OCI-LY1 (cell line): ENCODE measurements at regions not wholly inside any gene's neighbourhood (a gene's known extent, or its start where the extent isn't known, plus 50 kb on each side); places are given as distances from the start of the nearest gene placed in this dataset.

Experiments
- H2AFZ ChIP-seq: fragments of 200-600 bp; sonication (generic), shearing (Covaris generic); 2 replicates; pipeline ENCODE4 v1.6.0; 2014; ENCODE audit warnings: antibody characterized with exemption, mild to moderate bottlenecking, low read length
- H3F3A ChIP-seq: fragments of 200-600 bp; sonication (generic), shearing (Covaris generic); 2 replicates; pipeline ENCODE4 v1.6.0; 2014; ENCODE audit warnings: mild to moderate bottlenecking, antibody characterized with exemption, low read length, moderate library complexity; ENCODE audit not compliant: insufficient read depth
- H3K27ac ChIP-seq: fragments of 200-600 bp; sonication (generic); 2 replicates; pipeline ENCODE4 v1.5.1; 2014; ENCODE audit warnings: low read length, mixed run types, mild to moderate bottlenecking, low read depth; ENCODE audit not compliant: poor library complexity, severe bottlenecking
- H3K27me3 ChIP-seq: fragments of 200-600 bp; sonication (generic); 2 replicates; pipeline ENCODE4 v1.6.0; 2014; ENCODE audit warnings: antibody characterized with exemption, mild to moderate bottlenecking, low read length, moderate library complexity; ENCODE audit not compliant: insufficient read depth
- H3K36me3 ChIP-seq: fragments of 200-600 bp; sonication (generic); 2 replicates; pipeline ENCODE4 v1.6.1; 2014; ENCODE audit warnings: mild to moderate bottlenecking, antibody characterized with exemption, low read length, moderate library complexity, mixed read lengths; ENCODE audit not compliant: insufficient read depth
- H3K4me1 ChIP-seq: fragments of 200-600 bp; sonication (generic); 2 replicates; pipeline ENCODE4 v1.5.1; 2014; ENCODE audit warnings: mild to moderate bottlenecking, low read length, moderate library complexity; ENCODE audit not compliant: insufficient read depth, severe bottlenecking
- H3K4me2 ChIP-seq: fragments of 200-600 bp; sonication (generic), shearing (Covaris generic); 2 replicates; pipeline ENCODE4 v1.6.1; 2014; ENCODE audit warnings: low read length
- H3K4me3 ChIP-seq: fragments of 200-600 bp; sonication (generic); 2 replicates; pipeline ENCODE4 v1.5.1; 2014; ENCODE audit warnings: low read length, low read depth, mild to moderate bottlenecking, mixed read lengths; ENCODE audit not compliant: poor library complexity, severe bottlenecking
- H3K79me2 ChIP-seq: fragments of 200-600 bp; shearing (Covaris generic); 2 replicates; pipeline ENCODE4 v1.6.1; 2016; ENCODE audit warnings: mixed run types, low read length, mixed read lengths; ENCODE audit not compliant: insufficient read depth
- H3K9ac ChIP-seq: fragments of 200-600 bp; sonication (generic), shearing (Covaris generic); 2 replicates; pipeline ENCODE4 v1.6.1; 2014; ENCODE audit warnings: mild to moderate bottlenecking, low read length, mixed read lengths
- H3K9me2 ChIP-seq: fragments of 200-600 bp; sonication (generic), shearing (Covaris generic); 2 replicates; pipeline ENCODE4 v1.6.1; 2014; ENCODE audit warnings: low read depth, mild to moderate bottlenecking, low read length, mixed read lengths
- H3K9me3 ChIP-seq: fragments of 200-600 bp; shearing (Covaris generic); 2 replicates; pipeline ENCODE4 v1.6.1; 2014; ENCODE audit warnings: low read length, mixed read lengths
- H4K20me1 ChIP-seq: fragments of 200-600 bp; sonication (generic), shearing (Covaris generic); 2 replicates; pipeline ENCODE4 v1.6.0; 2016; ENCODE audit warnings: mild to moderate bottlenecking, low read length; ENCODE audit not compliant: insufficient read depth
- EZH2 ChIP-seq: fragments of 200-600 bp; sonication (generic), shearing (Covaris generic); IDR thresholded peaks from 2 replicates; pipeline ENCODE4 v1.8.0; 2017; ENCODE audit warnings: borderline replicate concordance, mixed run types, mild to moderate bottlenecking, antibody characterized with exemption, low read length, moderate library complexity, mixed read lengths
- TF ChIP-seq, protein P1 (sequence below): fragments of 200-600 bp; sonication (generic), shearing (Covaris generic); IDR thresholded peaks from 2 replicates; pipeline ENCODE4 v1.5.1; 2017; ENCODE audit warnings: mild to moderate bottlenecking, antibody characterized with exemption, low read length, moderate library complexity, mixed read lengths

DNA sequence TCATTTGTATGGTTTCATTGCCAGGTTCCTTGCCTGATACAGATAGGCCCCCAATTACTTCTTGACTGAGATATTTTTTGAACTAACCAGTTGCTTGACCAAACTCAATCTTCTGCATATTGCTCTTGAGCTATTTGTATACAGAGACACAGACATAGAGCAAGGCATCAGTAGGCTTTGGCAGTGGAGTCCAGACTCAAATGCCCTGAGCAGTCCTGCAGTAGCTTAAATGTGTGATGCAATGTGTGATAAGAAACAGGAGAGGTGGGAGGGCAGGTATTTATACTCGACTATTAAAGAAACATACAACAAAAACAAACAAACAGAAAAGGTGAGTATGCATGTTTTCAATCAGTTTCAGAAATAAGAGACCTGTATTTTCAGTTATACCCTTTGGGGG, 197.9 kb upstream of the DAB1 start:
- Histone ChIP-seq H3K27ac (no peak overlapping the region), H3K27me3 (no peaks in the 10 kb centered on the region), H3F3A (no peaks in the 10 kb centered on the region), H3K9me3 (no peaks in the 10 kb centered on the region), H3K4me2 (no peak overlapping the region), H3K4me1 (no peaks in the 10 kb centered on the region), H3K9ac (no peak overlapping the region), H3K9me2 (no peaks in the 10 kb centered on the region), H3K36me3 (no peaks in the 10 kb centered on the region), H2AFZ (no peak overlapping the region), H3K79me2 (no peaks in the 10 kb centered on the region), H4K20me1 (no peaks in the 10 kb centered on the region), H3K4me3 (no peak overlapping the region)
- no peak for TF ChIP-seq EZH2
- TF ChIP-seq, protein P1, sequence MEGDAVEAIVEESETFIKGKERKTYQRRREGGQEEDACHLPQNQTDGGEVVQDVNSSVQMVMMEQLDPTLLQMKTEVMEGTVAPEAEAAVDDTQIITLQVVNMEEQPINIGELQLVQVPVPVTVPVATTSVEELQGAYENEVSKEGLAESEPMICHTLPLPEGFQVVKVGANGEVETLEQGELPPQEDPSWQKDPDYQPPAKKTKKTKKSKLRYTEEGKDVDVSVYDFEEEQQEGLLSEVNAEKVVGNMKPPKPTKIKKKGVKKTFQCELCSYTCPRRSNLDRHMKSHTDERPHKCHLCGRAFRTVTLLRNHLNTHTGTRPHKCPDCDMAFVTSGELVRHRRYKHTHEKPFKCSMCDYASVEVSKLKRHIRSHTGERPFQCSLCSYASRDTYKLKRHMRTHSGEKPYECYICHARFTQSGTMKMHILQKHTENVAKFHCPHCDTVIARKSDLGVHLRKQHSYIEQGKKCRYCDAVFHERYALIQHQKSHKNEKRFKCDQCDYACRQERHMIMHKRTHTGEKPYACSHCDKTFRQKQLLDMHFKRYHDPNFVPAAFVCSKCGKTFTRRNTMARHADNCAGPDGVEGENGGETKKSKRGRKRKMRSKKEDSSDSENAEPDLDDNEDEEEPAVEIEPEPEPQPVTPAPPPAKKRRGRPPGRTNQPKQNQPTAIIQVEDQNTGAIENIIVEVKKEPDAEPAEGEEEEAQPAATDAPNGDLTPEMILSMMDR: no peak

DNA sequence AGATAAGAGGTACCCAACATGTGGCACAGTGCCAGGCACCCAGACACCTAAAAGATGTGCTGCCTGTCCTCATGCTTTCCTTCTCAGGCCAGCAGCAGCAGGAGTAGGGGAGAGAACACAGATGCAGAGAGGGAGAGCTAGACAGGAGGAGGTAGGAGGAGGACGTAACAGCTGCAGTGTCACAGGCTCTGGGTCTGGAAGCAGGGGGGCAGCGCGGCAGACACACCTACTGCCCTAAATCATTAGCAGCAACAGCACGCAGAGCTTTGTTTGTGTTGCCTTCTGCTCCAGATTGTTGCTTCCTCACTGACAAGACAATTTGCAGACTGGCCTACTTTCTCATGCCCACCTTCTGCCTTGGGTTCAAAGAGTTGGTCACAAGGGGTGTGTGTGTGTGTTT, 196.7 kb upstream of the DAB1 start:
- no peak for TF ChIP-seq EZH2
- TF ChIP-seq, protein P1: no peak

DNA sequence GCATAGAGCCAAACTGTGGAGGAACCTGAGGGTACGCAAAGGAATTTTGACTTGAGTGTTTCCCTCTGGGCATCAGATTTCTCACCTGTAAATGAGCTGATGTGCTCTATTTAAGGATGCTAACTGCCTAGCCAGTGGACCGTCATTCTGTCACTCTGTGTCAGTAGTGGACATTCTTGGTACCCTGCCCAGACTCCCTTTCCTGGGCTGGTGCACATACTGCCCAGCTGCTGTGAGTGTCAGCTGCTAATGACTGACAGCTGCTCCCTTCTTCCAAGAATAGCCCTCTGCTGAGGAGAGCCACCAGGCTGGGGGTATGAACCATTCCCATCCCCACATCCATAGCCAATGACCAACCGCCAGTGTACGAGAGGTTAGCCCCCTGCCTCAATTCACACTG, 193.1 kb upstream of the DAB1 start:
- Histone ChIP-seq H3K36me3 (no peaks in the 10 kb centered on the region), H3K9ac (no peak overlapping the region)

More for the DNA sequence above, 196.7 kb upstream of the DAB1 start:
- Histone ChIP-seq H3F3A (no peaks in the 10 kb centered on the region), H3K4me2 (no peak overlapping the region), H3K27me3 (no peaks in the 10 kb centered on the region), H3K9me3 (no peaks in the 10 kb centered on the region), H4K20me1 (no peaks in the 10 kb centered on the region), H3K4me1 (no peaks in the 10 kb centered on the region), H3K27ac (no peak overlapping the region), H3K79me2 (no peaks in the 10 kb centered on the region), H3K36me3 (no peaks in the 10 kb centered on the region), H3K4me3 (no peak overlapping the region), H3K9ac (no peak overlapping the region), H2AFZ (no peak overlapping the region), H3K9me2 (no peaks in the 10 kb centered on the region)

More for the DNA sequence above, 193.1 kb upstream of the DAB1 start:
- no peak overlapping the region for H3K4me2 ChIP-seq
- H4K20me1 ChIP-seq: no peaks in the 10 kb centered on the region
- no peaks in the 10 kb centered on the region for H3K79me2 ChIP-seq
- H3K27ac ChIP-seq: no peak overlapping the region
- H3K9me2 ChIP-seq: no peaks in the 10 kb centered on the region
- H3K4me3 ChIP-seq: no peak overlapping the region
- TF ChIP-seq, protein P1: no peak
- TF ChIP-seq EZH2: no peak
- no peaks in the 10 kb centered on the region for H3F3A ChIP-seq
- no peak overlapping the region for H2AFZ ChIP-seq
- no peaks in the 10 kb centered on the region for H3K27me3 ChIP-seq
- H3K9me3 ChIP-seq: no peaks in the 10 kb centered on the region
- H3K4me1 ChIP-seq: no peaks in the 10 kb centered on the region
